MCF 10A (cell line): ENCODE measurements at regions not wholly inside any gene's neighbourhood (a gene's known extent, or its start where the extent isn't known, plus 50 kb on each side); places are given as distances from the start of the nearest gene placed in this dataset.

Experiments used
- BruUV-seq: library from RNA; stranded (reverse); fragments of 400-500 nt; replicated peaks from 2 replicates; lab custom pipeline; 2021; lab: Mats Ljungman, UMichigan
- CTCF ChIA-PET: fragments of 300-600 bp; sonication (Branson Sonifier 250); formaldehyde crosslinking; extraction: SDS; loops from one replicate; lab custom pipeline; 2021; ENCODE audit warnings: antibody characterized with exemption, inconsistent platforms; lab: Yijun Ruan, JAX
- POLR2A ChIA-PET: fragments of 300-600, 350-650 bp; sonication (Branson Sonifier 250); formaldehyde crosslinking; extraction: SDS; loops from one replicate; lab custom pipeline; 2020; ENCODE audit warnings: antibody characterized with exemption, inconsistent platforms; lab: Yijun Ruan, JAX
- DNase-seq: peaks from one replicate; pipeline ENCODE4 v3.0.0-alpha.2; 2018; ENCODE audit not compliant: unreplicated experiment
- H3K27ac Mint-ChIP-seq: one replicate; pipeline ENCODE4 v1.8.0; 2022; ENCODE audit warnings: mild to moderate bottlenecking, low read depth, mixed read lengths; ENCODE audit not compliant: unreplicated experiment
- H3K27me3 Mint-ChIP-seq: one replicate; pipeline ENCODE4 v1.8.0; 2022; ENCODE audit warnings: mixed read lengths; ENCODE audit not compliant: insufficient read depth, unreplicated experiment
- H3K36me3 Mint-ChIP-seq: one replicate; pipeline ENCODE4 v1.8.0; 2022; ENCODE audit warnings: mild to moderate bottlenecking, moderate library complexity, mixed read lengths; ENCODE audit not compliant: insufficient read depth, unreplicated experiment
- H3K4me1 Mint-ChIP-seq: one replicate; pipeline ENCODE4 v1.8.0; 2022; ENCODE audit warnings: mixed read lengths; ENCODE audit not compliant: insufficient read depth, unreplicated experiment
- H3K4me3 Mint-ChIP-seq: one replicate; pipeline ENCODE4 v1.8.0; 2022; ENCODE audit warnings: mild to moderate bottlenecking, moderate library complexity, mixed read lengths; ENCODE audit not compliant: unreplicated experiment
- H3K9me3 Mint-ChIP-seq: one replicate; pipeline ENCODE4 v1.8.0; 2022; ENCODE audit warnings: mixed read lengths; ENCODE audit not compliant: unreplicated experiment
- CTCF ChIP-seq: fragments of 200-600 bp; IDR thresholded peaks from one replicate; pipeline ENCODE4 v1.8.0; 2022; ENCODE audit warnings: antibody characterized with exemption, mild to moderate bottlenecking; ENCODE audit not compliant: unreplicated experiment
- intact Hi-C: fragments of 100-400 bp; cut with micrococcal nuclease; formaldehyde crosslinking; loops from 2 replicates; pipeline ENCODE4 v1.14.1; 2022

- Mint-ChIP-seq H3K36me3 (peaks cover 7% of the 10 kb centered on the region), H3K4me3 (no peak overlapping the region), H3K4me1 (peaks cover 10% of the 10 kb centered on the region), H3K27ac (peak overlapping the region; percentile 87), H3K27me3 (no peaks in the 10 kb centered on the region), H3K9me3 (peaks cover 9% of the 10 kb centered on the region)
- intact Hi-C loops, result no loop called here
- no peak for TF ChIP-seq CTCF
- ChIA-PET POLR2A (interaction anchor here (1.1 kb wide), 1 partner anchor 9 kb away, joined by 3 read pairs; no protein-coding TSS in a partner anchor), CTCF (interaction anchor here (0.6 kb wide), 1 partner anchor 571 kb away, joined by 3 read pairs; no protein-coding TSS in a partner anchor)
- BruUV-seq, result no TSS peak
- DNase-seq, result no peak
These were observed 605.4 kb upstream of the FZD8 start for GRCh38 chr10:36247478-36247877.

DNA sequence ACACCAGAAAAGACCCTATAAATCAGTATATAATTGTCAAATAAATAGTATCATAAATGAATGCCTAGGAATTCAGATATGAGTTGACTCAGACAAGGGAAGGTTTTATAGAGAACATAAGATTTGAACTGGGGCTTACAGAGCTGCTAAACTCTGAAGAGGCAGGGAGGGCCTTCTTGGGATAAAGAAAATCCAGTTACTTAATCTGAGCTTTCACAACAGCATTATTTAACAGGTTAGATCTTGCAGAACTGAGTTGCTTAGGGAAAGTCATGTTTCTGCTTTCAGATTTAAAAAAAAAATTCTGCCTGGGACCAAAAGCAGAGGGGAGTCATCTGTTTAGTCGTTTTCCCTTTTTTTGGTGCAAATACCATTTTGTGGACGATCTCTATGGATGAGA is 594.8 kb upstream of the FZD8 start:
- no peak for TF ChIP-seq CTCF
- ChIA-PET POLR2A (interaction anchor here (0.7 to 1.4 kb wide), 2 partner anchors 12 to 88 kb away, joined by 3 read pairs; no protein-coding TSS in a partner anchor), CTCF (no interaction called here)
- no TSS peak for BruUV-seq
- no peaks in the 10 kb centered on the region for H3K4me1 Mint-ChIP-seq
- intact Hi-C loops, result no loop called here
- peaks cover 7% of the 10 kb centered on the region for H3K9me3 Mint-ChIP-seq
- no peak overlapping the region for H3K4me3 Mint-ChIP-seq
- DNase-seq, result no peak
- H3K27ac Mint-ChIP-seq, result no peak overlapping the region
- no peaks in the 10 kb centered on the region for H3K27me3 Mint-ChIP-seq
- H3K36me3 Mint-ChIP-seq, result no peaks in the 10 kb centered on the region

- Mint-ChIP-seq H3K27me3 (no peaks in the 10 kb centered on the region), H3K4me3 (no peak overlapping the region), H3K36me3 (no peaks in the 10 kb centered on the region), H3K27ac (no peak overlapping the region), H3K9me3 (peaks cover 7% of the 10 kb centered on the region), H3K4me1 (no peaks in the 10 kb centered on the region)
- TF ChIP-seq CTCF, result no peak
- no peak for DNase-seq
- no TSS peak for BruUV-seq
- intact Hi-C loops, result no loop called here
- POLR2A ChIA-PET, result interaction anchor here (0.7 to 1.4 kb wide), 2 partner anchors 12 to 88 kb away, joined by 3 read pairs; no protein-coding TSS in a partner anchor
- CTCF ChIA-PET, result no interaction called here
These were observed 594.2 kb upstream of the FZD8 start for GRCh38 chr10:36236341-36236740.

DNA sequence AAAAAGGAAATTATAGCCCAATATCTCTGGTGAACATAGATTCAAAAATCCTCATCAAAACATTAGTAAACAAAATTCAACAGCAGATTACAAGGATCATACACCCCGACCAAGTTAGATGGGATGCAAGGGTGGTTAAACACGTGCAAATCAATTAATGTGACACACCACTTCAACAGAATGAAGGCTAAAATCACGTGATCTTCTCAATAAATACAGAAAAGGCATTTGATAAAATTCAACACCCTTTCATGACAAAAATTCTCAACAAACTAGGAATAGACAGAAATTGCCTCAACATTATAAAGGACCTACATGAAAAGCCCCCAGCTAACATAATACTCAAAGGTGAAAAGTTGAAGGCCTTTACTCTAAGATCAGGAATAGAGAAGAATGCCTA is 590.8 kb upstream of the FZD8 start:
- no peak for TF ChIP-seq CTCF
- DNase-seq, result no peak
- no peak overlapping the region for H3K4me3 Mint-ChIP-seq
- H3K36me3 Mint-ChIP-seq, result no peaks in the 10 kb centered on the region
- no peak overlapping the region for H3K27ac Mint-ChIP-seq
- intact Hi-C loops, result no loop called here
- no TSS peak for BruUV-seq
- CTCF ChIA-PET, result no interaction called here
- H3K9me3 Mint-ChIP-seq, result no peaks in the 10 kb centered on the region
- H3K27me3 Mint-ChIP-seq, result no peaks in the 10 kb centered on the region
- POLR2A ChIA-PET, result no interaction called here
- H3K4me1 Mint-ChIP-seq, result no peaks in the 10 kb centered on the region
